Progenitor cell of endocrine pancreas (in vitro differentiated cells): ENCODE measurements at regions not wholly inside any gene's neighbourhood (a gene's known extent, or its start where the extent isn't known, plus 50 kb on each side); places are given as distances from the start of the nearest gene placed in this dataset.

Source experiments
- DNase-seq: peaks from one replicate; pipeline ENCODE4 v3.0.0; 2021; ENCODE audit warnings: low spot score; ENCODE audit not compliant: unreplicated experiment
- H3K27ac Mint-ChIP-seq: 2 replicates; pipeline ENCODE4 v1.8.0; 2021; ENCODE audit warnings: mild to moderate bottlenecking, moderate library complexity, mixed read lengths
- H3K27me3 Mint-ChIP-seq: 2 replicates; pipeline ENCODE4 v1.8.0; 2021; ENCODE audit warnings: mixed read lengths
- H3K36me3 Mint-ChIP-seq: 2 replicates; pipeline ENCODE4 v1.8.0; 2022; ENCODE audit warnings: mixed read lengths; ENCODE audit not compliant: insufficient read depth
- H3K4me1 Mint-ChIP-seq: 2 replicates; pipeline ENCODE4 v1.8.0; 2021; ENCODE audit warnings: low read depth, mixed read lengths
- H3K4me3 Mint-ChIP-seq: 2 replicates; pipeline ENCODE4 v1.8.0; 2021; ENCODE audit warnings: low read depth, mild to moderate bottlenecking, moderate library complexity, mixed read lengths
- H3K9me3 Mint-ChIP-seq: 2 replicates; pipeline ENCODE4 v1.8.0; 2021; ENCODE audit warnings: low read depth, mixed read lengths
- CTCF ChIP-seq: fragments of 200-600 bp; sonication (generic); IDR thresholded peaks from one replicate; pipeline ENCODE4 v1.5.0; 2021; ENCODE audit warnings: antibody characterized with exemption, mild to moderate bottlenecking; ENCODE audit not compliant: unreplicated experiment

GRCh38 chr3:189529889-189530471 lies 101.2 kb upstream of the TP63 start:
- Mint-ChIP-seq H3K4me3 (no peak overlapping the region), H3K4me1 (no peaks in the 10 kb centered on the region), H3K27ac (no peak overlapping the region), H3K27me3 (no peaks in the 10 kb centered on the region), H3K9me3 (peaks cover 12% of the 10 kb centered on the region), H3K36me3 (no peaks in the 10 kb centered on the region)
- DNase-seq: no peak
- no peak for TF ChIP-seq CTCF

DNA sequence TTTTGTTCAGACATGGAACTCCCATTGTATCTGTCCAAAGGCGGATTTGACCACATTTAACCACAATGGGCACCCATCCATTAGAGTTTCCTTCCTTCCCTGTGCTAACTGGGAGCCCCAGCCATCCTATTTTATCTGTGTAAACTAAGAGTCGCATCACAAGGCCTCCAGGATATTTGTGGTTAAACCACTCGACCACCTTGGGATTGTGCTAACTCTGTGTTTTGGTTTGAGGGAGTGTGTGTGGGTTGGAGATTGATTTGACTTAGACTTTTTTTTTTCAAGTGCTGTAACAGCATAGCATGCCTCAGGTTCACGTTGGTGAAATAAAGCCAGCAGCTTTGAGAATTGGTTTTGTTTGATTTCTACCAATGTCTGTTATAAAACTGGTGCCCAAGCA lies 100.4 kb upstream of the TP63 start:
- Mint-ChIP-seq H3K4me3 (no peak overlapping the region), H3K9me3 (peaks cover 7% of the 10 kb centered on the region), H3K27ac (no peak overlapping the region), H3K36me3 (no peaks in the 10 kb centered on the region), H3K27me3 (no peaks in the 10 kb centered on the region), H3K4me1 (no peaks in the 10 kb centered on the region)
- no peak for DNase-seq
- no peak for TF ChIP-seq CTCF

GRCh38 chr3:189531271-189531670 lies 99.9 kb upstream of the TP63 start:
- DNase-seq: no peak
- no peaks in the 10 kb centered on the region for H3K4me1 Mint-ChIP-seq
- H3K27me3 Mint-ChIP-seq: no peaks in the 10 kb centered on the region
- no peak overlapping the region for H3K27ac Mint-ChIP-seq
- TF ChIP-seq CTCF: no peak
- H3K9me3 Mint-ChIP-seq: peaks cover 3% of the 10 kb centered on the region
- H3K36me3 Mint-ChIP-seq: no peaks in the 10 kb centered on the region
- H3K4me3 Mint-ChIP-seq: no peak overlapping the region

DNA sequence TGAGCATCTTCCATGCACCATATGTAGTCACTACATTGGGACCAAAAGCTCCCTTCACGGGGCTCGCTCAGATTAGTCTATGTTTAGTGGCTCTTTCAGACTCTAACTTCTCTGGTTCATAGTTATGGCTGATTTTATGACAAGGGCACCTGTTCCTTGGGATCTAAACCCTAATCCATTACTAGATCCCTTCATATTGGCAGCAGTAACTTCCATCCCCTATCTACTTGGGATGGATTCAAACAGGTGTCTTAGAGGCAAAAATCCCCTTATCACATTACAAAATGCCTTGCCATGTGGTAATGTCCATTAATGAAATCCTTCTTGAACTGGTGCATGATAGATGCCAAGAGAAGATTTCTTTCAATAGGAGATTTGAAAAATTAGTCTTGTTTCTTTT lies 96.7 kb upstream of the TP63 start:
- no peak for TF ChIP-seq CTCF
- H3K36me3 Mint-ChIP-seq: no peaks in the 10 kb centered on the region
- no peak overlapping the region for H3K27ac Mint-ChIP-seq
- H3K9me3 Mint-ChIP-seq: peaks cover 3% of the 10 kb centered on the region
- H3K4me3 Mint-ChIP-seq: no peak overlapping the region
- H3K27me3 Mint-ChIP-seq: no peaks in the 10 kb centered on the region
- H3K4me1 Mint-ChIP-seq: no peaks in the 10 kb centered on the region
- DNase-seq: no peak

DNA sequence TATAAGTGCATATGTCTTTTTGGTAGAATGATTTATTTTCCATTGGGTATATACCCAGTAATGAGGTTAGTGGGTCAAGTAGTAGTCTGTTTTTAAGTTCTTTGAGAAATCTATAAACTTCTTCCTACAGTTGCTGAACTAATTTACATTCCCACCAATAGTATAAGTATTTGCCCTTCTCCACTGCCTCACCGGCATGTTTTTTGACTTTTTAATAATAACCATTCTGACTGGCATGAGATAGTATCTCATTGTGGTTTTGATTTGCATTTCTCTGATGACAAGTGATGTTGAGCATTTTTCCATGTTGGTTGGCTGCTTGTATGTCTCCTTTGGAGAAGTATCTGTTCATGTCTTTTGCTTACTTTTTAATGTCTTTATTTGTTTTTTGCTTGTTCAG lies 94.1 kb upstream of the TP63 start:
- Mint-ChIP-seq H3K4me1 (no peaks in the 10 kb centered on the region), H3K9me3 (peaks cover 3% of the 10 kb centered on the region), H3K4me3 (no peak overlapping the region), H3K36me3 (no peaks in the 10 kb centered on the region), H3K27ac (no peak overlapping the region), H3K27me3 (no peaks in the 10 kb centered on the region)
- DNase-seq: no peak
- TF ChIP-seq CTCF: no peak
